ENCODE measurements at regions not wholly inside any gene's neighbourhood (a gene's known extent, or its start where the extent isn't known, plus 50 kb on each side); places are given as distances from the start of the nearest gene placed in this dataset.

DNA sequence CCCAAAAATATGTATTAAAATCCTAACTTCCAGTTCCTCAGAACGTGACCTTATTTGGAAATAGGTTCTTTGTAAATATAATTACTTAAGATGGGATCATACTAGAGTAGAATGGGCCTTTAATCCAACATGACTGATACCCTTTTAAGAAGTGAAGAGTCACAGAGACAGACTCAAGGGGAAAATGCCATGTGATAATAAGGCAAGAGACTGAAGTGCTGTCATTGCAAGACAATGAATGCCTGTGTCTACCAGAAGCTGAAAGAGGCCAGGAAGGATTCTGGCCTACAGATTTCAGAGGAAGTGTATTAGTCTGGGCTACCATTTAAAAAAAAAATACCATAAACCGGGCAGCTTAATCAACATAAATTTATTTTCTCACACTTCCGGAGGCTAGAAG is 85.9 kb upstream of the LRRC55 start:
- no peak for DNase-seq (ENCODE audit: low read depth)
- TF ChIP-seq CTCF (IDR thresholded peaks at IDR 0.05; ENCODE audit: low read depth, low read length, missing control alignments), result no peak
- in situ Hi-C loops (cut with HindIII; ENCODE audit: low sequenced_read_pairs), result no loop called here
- H3K4me3 ChIP-seq (ENCODE audit: low read depth, low read length), result no peak overlapping the region

- TF ChIP-seq CTCF (IDR thresholded peaks at IDR 0.05; ENCODE audit: low read depth, low read length, missing control alignments), result no peak
- H3K4me3 ChIP-seq (ENCODE audit: low read depth, low read length), result no peak overlapping the region
- no peak for DNase-seq (ENCODE audit: low read depth)
- in situ Hi-C loops (cut with HindIII; ENCODE audit: low sequenced_read_pairs), result no loop called here
These were observed 84.6 kb upstream of the LRRC55 start for GRCh38 chr11:57097149-57097548.

DNA sequence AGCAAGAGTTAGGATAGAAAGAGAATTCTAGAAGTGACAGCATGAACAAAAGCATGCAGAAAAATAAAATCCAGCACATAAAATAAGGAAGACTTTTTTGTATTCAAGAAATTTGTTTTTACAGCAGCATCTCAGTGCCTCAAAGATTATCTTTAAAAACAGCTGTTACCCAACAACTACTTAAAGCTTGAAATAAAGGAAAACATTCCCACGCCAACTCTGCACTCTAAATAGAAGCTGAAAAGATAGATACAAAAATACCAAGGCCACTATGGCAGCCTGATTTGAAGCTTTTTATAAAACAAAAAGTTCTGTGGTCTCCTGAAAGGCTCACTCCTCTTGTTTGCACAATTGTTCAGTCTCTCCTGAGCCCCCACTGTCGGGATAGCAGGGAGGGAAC is 83.6 kb upstream of the LRRC55 start:
- in situ Hi-C loops (cut with HindIII; ENCODE audit: low sequenced_read_pairs), result no loop called here
- no peak for TF ChIP-seq CTCF (IDR thresholded peaks at IDR 0.05; ENCODE audit: low read depth, low read length, missing control alignments)
- no peak for DNase-seq (ENCODE audit: low read depth)
- H3K4me3 ChIP-seq (ENCODE audit: low read depth, low read length), result no peak overlapping the region

- in situ Hi-C loops (cut with HindIII; ENCODE audit: low sequenced_read_pairs), result no loop called here
- DNase-seq (ENCODE audit: low read depth), result no peak
- TF ChIP-seq CTCF (IDR thresholded peaks at IDR 0.05; ENCODE audit: low read depth, low read length, missing control alignments), result no peak
- H3K4me3 ChIP-seq (ENCODE audit: low read depth, low read length), result no peak overlapping the region
These were observed 81.0 kb upstream of the LRRC55 start for GRCh38 chr11:57100638-57101331.

GRCh38 chr11:57103899-57104605 is 77.7 kb upstream of the LRRC55 start:
- no peak for DNase-seq (ENCODE audit: low read depth)
- H3K4me3 ChIP-seq (ENCODE audit: low read depth, low read length), result no peak overlapping the region
- no peak for TF ChIP-seq CTCF (IDR thresholded peaks at IDR 0.05; ENCODE audit: low read depth, low read length, missing control alignments)
- in situ Hi-C loops (cut with HindIII; ENCODE audit: low sequenced_read_pairs), result no loop called here

DNA sequence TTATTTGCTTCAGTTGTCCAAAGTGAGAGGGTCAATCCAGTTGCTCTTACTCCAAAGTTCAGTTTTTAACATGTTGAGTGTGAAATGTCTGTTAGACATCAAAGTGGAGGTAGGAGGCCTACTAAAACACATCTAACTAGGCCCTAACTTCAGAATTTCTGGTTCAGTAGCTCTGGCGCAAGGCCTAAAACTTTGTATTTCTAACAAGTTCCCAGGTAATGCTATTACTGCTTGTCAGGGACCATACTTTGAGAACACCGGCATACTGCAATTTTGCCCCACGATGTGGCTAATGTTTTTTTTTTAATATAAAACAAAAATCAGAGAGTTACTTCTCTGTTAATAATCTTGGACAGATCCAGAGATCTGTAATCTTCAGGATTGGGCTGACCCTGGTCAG is 72.4 kb upstream of the LRRC55 start:
- no peak overlapping the region for H3K4me3 ChIP-seq (ENCODE audit: low read depth, low read length)
- no peak for TF ChIP-seq CTCF (IDR thresholded peaks at IDR 0.05; ENCODE audit: low read depth, low read length, missing control alignments)
- no peak for DNase-seq (ENCODE audit: low read depth)
- in situ Hi-C loops (cut with HindIII; ENCODE audit: low sequenced_read_pairs), result no loop called here

Measured in astrocyte of the cerebellum (primary cell).